Prostate gland (tissue), 2 donors: ENCODE measurements at regions not wholly inside any gene's neighbourhood (a gene's known extent, or its start where the extent isn't known, plus 50 kb on each side); places are given as distances from the start of the nearest gene placed in this dataset.

Source experiments
- CTCF ChIP-seq, 4 experiments: fragments of 200-600 bp in 2 of 4; fragments of 450-650 bp in 2 of 4; sonication (generic) in 2 of 4; IDR thresholded peaks; 1 replicate in 3 of 4; 2 replicates in 1 of 4; pipeline ENCODE4 v1.5.1; 2016 to 2019; ENCODE audit warnings: antibody characterized with exemption in 4 of 4, mild to moderate bottlenecking in 2 of 4, moderate library complexity in 2 of 4
- POLR2A ChIP-seq: fragments of 450-650 bp; IDR thresholded peaks from one replicate; pipeline ENCODE4 v1.6.1; 2016; ENCODE audit warnings: antibody characterized with exemption, mild to moderate bottlenecking

DNA sequence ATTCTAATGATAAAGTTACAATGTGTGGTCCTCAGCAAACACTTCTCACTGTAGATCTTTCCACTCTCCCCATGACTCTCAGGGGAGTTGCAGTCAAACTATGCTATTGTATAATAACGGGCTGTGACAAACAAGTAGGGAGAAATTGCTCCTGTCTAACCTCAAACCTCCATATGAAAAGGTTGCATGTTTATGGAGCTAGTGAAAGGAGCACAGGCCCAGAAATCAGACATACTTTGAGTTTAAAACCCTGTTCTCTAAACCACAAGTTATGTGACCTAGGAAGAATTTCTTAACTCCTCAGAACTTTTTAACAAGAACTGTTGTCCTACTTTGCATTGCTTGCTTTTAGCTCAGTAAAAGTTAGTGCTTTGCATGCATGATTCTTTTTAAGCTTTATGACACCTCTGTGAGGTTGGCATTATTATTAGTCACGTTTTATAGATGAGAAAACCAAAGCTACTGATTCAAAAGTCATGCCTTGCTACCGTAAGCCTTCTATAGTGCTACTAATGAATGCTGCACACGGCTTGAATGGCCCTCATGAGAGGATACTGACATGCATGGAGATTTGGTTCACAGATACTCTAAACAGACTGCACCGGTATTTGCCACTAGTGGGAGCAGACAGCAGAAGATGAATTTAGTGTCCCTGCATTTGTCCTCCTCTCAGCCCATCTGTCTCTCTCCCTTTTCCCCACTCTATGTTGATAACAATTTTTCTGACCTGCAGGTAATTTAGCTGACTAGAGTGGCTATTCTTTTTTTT, 129.5 kb upstream of the PCGF5 start:
- TF ChIP-seq POLR2A (no peak), CTCF (IDR thresholded peaks at IDR 0.05) (no peak)
